GM18867 (cell line): ENCODE measurements at regions not wholly inside any gene's neighbourhood (a gene's known extent, or its start where the extent isn't known, plus 50 kb on each side); places are given as distances from the start of the nearest gene placed in this dataset.
"Not testable (repeated sequence)": the region's sequence is repeated elsewhere in the genome, so short reads cannot be mapped to it uniquely, and the experiment has no call there.

ENCODE experiments used
- ATAC-seq: cut with Tn5 transposase; IDR thresholded peaks from one replicate; pipeline ENCODE4 v1.9.1; 2021; ENCODE audit warnings: mild to moderate bottlenecking, moderate library complexity; ENCODE audit not compliant: unreplicated experiment

GRCh38 chr7:73918926-73919693 is 58.2 kb downstream of the TMEM270 start:
- no peak for ATAC-seq

GRCh38 chr7:73919694-73920375 is 58.9 kb downstream of the TMEM270 start:
- no peak for ATAC-seq

GRCh38 chr7:73920406-73921134 is 59.6 kb downstream of the TMEM270 start:
- no peak for ATAC-seq

GRCh38 chr7:73921623-73922528 is 60.9 kb downstream of the TMEM270 start:
- ATAC-seq = no peak

GRCh38 chr7:73928644-73929043 is 67.7 kb downstream of the TMEM270 start:
- ATAC-seq = not testable (repeated sequence)

GRCh38 chr7:73931502-73931901 is 70.5 kb downstream of the TMEM270 start:
- no peak for ATAC-seq

GRCh38 chr7:73932364-73932763 is 71.4 kb downstream of the TMEM270 start:
- ATAC-seq = no peak

- no peak for ATAC-seq
These were observed 72.1 kb downstream of the TMEM270 start for GRCh38 chr7:73933091-73933490.

- no peak for ATAC-seq
These were observed 76.0 kb downstream of the TMEM270 start for GRCh38 chr7:73936967-73937366.

GRCh38 chr7:73937650-73938049 is 76.7 kb downstream of the TMEM270 start:
- not testable (repeated sequence) for ATAC-seq

- ATAC-seq = no peak
These were observed 78.6 kb downstream of the TMEM270 start for GRCh38 chr7:73939528-73939927.

GRCh38 chr7:73940701-73941238 is 79.8 kb downstream of the TMEM270 start:
- ATAC-seq = no peak

- ATAC-seq = no peak
These were observed 81.0 kb downstream of the TMEM270 start for GRCh38 chr7:73941836-73942551.

- ATAC-seq = no peak
These were observed 83.0 kb upstream of the ELN start for GRCh38 chr7:73945022-73945421.

GRCh38 chr7:73948287-73948686 is 79.7 kb upstream of the ELN start:
- no peak for ATAC-seq

GRCh38 chr7:73952266-73952665 is 75.7 kb upstream of the ELN start:
- ATAC-seq = no peak

- no peak for ATAC-seq
These were observed 73.8 kb upstream of the ELN start for GRCh38 chr7:73954181-73954580.

- ATAC-seq = no peak
These were observed 73.1 kb upstream of the ELN start for GRCh38 chr7:73954861-73955260.

GRCh38 chr7:73960548-73960947 is 67.4 kb upstream of the ELN start:
- ATAC-seq = no peak

- not testable (repeated sequence) for ATAC-seq
These were observed 66.0 kb upstream of the ELN start for GRCh38 chr7:73961991-73962390.
